ENCODE measurements at regions not wholly inside any gene's neighbourhood (a gene's known extent, or its start where the extent isn't known, plus 50 kb on each side); places are given as distances from the start of the nearest gene placed in this dataset.

DNA sequence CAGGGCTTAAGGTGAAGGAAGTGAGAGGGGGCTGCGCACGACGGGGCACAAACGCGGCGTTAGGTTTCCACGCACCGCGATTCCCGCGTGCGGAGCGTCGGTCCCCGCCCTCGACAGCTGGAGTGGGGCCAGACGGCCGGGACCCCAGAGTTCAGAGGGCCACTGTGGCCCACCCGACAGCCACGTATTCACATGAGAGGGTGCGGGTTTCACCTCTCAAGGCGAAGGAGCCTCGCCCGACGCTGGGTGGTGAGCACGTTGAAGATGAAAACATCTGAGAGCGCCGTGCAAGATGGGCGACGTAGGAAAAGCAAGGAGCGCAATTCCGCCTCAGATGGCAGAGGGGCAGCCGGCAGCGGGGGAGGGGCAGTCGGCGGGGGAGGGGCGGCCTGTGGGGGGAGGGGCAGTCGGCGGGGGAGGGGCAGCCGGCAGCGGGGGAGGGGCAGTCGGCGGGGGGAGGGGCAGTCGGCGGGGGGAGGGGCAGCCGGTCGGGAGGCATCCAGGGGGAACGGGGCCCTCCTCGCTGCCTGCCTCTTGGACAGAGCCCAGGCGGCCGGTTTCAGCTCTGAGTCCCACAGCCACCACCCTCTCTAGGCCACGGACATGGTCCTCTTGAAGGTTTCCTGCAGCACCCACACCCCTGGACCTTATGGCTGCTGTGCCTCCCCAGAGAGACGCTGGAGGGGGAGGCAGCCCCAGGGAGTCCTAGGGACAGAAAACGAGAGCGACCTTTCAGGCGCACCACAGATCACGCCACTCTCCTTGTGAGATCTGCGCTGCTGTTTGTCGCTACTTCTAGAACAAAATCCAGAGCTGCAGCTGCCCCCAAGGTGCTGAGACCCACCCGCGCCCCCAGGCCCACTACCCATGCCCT is 113.7 kb downstream of the DLL1 start:
- no peak for DNase-seq

DNA sequence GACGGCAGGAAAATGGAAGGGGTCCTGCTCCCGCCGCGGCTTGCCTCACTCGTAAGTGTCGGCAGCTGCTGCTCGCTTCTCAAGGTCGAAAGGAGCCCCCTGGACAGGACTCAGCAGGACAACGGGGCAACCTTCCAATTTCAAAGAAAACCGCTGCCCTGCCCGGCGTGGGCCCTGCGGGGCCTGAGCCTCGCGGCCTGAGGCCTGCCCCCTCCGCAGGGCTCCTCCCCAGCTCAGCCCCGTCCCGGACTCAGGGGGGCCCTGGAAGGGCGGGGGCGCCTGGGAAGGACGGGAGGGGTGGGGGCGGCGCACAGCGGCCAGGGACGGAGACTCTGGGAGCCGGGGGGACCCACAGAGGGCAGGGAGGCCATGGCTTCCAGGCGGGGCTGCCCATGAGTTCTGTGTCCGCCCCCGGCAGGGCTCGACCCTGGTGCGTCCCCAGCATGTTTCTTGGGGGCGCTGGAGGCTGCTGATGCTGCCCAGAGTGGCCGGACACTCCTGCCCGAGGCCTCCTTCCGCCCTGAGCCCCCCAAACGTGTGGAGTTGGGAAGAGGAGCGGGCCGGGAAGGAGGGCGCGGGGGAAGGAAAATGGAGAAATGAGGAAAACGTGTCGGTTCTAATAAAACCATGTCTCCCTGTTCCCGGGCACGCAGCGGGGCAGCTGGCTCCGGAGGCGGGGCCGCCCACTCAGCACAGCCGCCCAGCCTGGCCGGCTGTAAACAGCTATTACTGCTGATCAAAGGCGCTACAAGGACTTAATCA is 114.6 kb downstream of the DLL1 start:
- DNase-seq = no peak

DNA sequence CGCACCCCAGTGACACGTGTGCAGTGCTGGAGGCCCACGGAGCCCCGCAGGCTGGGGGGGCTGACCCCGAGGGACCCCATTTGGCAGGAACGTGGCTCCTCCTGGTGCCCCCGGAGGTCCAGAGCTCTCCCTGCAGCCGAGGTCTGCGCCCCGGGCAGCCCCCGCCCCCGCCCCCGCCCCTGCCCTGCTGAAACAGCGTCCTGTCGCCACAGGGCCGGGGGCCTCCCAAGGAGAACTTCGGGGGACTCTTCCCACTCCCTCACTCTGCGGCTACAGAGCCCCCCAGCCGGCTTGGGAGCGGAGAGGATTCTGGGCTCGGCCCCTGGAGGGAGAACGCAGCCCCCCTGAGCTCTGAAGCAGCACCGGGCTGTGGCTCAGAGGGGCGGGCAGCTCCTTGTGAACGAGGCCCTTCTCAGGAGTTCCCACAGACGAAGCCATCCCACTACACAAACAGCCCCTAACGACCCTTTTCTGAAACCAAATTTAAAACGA is 115.2 kb downstream of the DLL1 start:
- no peak for DNase-seq

DNA sequence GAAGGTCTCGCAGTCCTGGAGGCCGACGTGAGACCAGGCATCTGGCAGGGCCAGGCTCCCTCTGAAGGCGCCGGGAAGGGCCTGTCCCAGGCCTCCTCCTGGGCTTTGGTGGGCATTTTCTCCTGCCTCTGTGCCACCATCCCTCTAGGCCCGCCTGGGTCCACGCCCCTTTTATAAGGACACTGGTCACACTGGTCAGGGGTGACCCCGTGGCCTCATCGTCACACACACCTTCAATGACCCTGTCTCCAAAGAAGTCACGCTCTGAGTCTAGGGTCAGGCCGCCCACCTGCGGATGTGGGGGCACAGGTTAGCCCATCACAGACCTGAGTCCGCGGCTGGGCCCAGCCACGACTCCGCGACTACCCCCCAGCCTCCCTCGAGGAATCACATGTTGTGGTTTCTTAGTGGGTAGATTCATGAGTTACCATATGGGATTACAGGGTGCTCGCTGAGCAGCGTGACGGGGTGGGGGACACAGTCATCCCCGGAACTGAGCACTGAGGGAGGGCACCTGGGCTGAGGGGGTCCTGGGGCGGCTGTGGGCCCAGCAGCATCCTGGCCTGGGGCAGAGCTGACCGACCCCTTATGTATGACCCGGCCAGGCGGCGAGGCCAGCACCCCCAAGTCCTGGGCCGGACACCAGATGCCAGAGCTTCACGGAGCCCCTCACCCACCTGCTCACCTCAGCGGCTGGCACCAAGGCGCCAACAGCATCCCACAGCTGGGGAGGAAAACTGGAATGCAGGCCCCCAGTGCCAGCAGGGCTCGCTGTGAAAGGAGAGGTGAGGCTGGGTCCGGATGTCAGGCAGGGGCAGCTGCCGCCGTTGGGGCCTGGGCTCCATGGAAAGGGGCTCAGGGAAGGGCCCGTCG is 115.9 kb downstream of the DLL1 start:
- no peak for DNase-seq

DNA sequence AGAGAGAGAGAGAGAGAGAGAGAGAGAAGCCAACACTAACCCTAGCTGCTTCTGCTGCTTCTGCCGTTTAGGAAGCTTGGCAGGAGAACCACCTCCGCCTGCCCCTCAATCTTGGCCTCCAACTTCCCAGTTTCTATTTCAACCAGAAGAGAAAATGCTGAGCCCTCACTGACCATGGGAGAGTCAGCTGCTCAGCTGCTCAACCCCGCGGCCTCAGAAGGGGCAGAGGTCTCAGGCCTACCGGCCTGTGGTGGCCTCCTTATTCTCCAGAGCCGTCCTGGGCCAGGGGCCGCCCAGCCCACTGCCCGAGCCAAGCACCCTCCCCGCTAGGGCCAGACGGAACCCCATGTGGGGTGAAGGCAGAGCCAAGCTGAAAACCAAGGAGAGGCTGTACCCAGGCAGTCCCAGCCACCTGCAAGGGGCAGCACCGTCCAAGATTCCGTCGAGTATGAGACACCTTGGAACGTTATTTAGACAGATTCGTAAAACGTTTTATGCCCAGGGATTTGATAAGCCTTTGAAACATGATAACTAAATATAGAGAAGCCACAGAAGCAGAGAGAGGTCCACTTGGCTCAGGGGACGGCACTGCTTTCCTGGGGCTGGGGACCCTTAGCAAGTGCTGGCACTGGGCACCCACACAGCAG is 116.6 kb downstream of the DLL1 start:
- no peak for DNase-seq

DNA sequence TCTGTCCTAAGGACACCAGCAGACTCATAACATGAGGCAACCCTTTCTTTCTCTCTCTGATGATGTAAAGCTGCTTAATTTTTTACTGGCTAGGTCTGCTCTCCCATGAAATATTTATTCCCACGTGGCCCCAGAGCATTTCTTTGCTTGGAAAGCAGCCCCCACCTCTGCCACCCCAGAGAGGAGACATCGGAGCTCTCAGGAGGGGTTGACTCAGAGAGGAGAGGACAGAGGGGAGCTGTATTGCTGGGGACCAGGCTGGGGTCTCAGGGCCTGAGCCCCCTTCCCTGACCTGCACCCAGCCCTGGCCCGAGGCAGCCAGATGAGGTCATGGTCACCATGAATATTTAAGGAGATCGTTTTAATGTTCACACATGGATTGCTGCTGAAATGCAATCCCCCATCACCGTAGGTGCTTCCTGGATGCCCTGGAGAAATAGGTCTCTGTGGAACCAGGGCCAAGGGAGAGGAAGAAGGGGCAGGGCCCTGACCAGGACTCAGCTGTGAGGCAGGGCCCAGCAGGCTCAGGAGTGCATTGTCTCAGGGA is 117.5 kb downstream of the DLL1 start:
- DNase-seq = no peak

DNA sequence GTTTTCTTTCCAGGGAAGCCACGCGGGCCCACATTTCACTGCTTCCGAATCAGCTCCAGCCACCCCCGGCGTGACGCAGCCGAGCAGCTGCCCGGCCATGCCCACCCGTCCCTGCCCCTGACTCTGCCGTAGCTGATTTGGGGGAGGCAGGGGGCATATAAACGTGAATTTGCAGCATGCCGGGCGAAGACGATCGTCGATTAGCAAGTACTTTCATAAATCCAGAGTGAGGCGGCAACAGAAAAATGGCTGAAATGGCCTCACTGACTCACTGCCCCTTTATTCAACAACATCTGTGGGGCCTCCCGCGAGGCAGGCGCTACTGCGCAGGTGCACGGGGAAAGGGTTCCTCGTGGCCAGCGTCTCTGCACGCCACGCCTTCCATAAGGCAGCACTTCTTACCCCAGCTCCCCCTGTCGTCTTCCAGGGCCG is 118.0 kb downstream of the DLL1 start:
- no peak for DNase-seq

DNA sequence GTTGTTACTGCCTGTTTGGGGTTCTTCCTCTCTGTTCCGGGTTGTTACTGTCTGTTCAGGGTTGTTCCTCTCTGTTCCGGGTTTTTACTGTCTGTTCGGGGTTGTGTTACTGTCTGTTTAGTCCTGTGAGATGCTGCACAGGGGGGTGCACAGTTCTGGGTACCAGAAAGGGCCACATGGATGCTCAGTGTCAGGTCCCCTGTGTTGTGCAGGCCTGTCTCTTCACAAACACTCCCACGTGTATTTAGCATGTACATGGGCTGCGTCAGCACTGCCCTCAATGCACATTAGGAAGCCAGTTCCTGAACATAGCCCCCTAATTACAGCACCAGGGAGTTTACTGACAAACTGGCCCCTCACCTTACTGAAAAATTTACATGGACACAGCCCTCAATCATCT is 118.5 kb downstream of the DLL1 start:
- DNase-seq = no peak

DNA sequence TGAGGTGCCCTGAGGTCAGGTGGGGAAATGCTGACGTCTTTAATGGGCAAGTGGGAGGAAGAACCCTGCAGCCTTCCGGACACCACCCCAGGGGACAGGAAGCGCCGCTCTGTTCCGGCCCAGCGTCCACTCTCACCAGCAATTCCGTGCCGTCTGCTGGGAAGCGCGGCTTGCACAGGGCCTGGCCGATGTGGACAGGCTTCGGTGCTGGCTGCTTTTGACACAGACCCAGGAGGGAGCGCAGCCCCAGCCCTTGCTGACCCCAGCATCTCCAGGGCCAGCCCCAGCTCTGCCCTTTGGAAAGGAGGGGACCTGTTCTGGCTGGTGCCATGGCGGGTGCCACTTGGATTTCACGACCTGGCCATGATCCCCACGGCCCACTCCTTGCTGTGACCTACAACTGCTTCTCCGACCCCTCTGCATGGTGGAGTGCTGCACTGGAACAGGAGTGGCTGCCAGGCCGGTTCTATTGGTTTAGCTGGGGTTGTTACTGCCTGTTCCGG is 123.2 kb downstream of the DLL1 start:
- no peak for DNase-seq

DNA sequence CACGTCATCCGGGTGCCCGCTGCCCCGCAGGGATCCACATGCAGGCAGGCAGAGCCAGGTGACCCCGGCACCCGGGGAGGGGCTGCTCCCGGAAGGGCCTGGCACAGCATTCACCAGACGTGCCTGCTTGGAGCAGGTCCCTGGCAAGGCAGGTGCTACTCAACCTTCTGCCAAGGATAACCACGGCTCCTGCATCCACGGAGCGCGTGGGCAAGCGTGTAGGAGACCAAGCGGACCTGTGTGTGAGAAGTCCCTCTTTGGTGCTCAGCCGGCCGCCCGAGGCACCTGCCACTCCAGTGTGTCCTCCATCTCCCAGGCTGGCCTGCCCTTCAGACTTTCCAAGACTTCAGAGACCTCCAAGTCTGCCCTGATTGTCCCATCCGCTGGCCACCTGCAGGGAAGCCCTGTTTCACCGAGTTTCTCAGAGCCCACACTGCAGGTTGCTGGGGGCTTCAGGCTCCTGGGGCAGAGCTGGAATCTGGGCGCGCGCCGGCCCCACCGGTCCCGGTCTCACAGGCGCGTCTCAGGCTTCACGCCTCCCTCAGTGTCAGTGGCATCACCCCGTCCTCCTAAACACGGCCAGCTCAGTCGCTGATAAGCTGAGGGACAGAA is 124.3 kb downstream of the DLL1 start:
- DNase-seq = no peak

DNA sequence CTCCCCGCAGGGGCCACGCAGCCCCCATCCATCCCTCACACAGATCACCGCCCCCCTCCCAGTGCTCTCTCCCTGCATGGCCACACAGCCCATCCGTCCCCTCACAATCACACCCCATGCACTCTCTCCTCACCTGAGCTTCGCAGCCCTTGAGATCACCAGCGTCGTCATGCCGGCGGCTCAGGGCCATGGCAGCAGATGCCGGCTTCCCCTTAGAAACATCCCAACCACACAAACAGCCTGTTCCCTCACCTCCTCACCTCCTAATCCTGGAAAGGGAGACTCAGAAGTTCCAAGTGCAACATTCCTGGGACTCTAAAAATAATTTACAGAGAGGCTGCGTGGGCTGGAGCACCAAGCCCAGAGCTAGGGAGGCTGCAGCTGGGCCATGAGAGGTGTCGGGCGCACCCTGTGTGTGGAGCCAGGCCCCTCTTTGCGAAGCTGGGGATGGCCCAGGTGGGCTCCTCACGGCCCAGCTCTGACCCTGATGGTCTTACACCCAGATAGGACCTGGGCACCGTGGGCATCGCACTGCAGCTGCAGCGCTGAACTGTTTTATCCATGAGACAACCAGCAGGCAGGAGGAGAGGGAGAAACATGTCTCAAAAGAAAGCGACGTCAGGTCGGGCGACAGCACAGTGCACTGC is 125.3 kb downstream of the DLL1 start:
- DNase-seq = no peak

DNA sequence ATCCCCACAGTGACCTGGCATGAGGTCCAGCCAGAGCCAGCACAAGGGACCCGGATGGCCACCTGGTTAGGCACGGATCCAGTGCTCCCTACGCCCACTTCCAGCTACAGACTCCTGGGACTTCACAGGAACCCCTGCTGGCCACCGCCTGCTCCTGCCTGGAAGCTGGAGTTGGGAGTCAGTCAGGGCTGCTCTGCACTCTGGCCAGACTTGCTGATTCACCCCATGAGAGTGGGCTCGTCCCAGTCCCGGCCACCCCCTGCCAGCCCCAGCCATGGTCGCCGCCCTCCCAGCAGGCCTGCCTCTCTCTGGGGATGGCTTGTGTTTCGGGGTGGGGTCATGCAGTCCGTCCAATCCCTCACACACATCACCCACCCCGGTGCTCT is 125.8 kb downstream of the DLL1 start:
- no peak for DNase-seq

DNA sequence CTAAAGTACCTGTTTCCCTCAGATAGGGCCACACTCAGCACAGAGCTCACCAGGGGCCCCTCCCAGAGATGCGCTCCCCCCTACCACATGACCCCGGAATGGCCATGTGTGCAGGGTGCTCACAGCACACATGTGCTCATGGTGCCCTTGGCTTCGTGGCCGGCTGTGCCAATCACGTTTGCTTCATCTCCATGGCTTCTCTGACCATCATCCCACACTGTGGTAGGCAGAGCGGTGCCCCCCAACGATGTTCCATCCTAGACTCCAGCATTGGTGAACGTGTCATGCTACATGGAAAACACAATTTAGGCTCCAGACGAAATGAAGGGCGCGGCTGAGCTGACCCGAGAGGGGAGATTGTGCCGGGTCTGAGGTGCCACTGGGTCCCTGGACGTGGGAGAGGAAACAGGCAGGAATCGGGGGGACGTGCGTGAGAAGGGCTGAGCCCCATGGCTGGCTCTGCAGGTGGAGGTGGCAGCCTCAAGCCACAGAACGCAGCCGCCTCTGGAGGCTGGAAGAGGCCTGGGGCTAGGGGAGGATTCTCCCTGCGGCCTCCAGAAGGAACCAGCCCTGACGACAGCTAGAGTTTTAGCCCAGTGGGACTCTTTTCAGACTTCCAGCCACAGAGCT is 126.5 kb downstream of the DLL1 start:
- DNase-seq = no peak

DNA sequence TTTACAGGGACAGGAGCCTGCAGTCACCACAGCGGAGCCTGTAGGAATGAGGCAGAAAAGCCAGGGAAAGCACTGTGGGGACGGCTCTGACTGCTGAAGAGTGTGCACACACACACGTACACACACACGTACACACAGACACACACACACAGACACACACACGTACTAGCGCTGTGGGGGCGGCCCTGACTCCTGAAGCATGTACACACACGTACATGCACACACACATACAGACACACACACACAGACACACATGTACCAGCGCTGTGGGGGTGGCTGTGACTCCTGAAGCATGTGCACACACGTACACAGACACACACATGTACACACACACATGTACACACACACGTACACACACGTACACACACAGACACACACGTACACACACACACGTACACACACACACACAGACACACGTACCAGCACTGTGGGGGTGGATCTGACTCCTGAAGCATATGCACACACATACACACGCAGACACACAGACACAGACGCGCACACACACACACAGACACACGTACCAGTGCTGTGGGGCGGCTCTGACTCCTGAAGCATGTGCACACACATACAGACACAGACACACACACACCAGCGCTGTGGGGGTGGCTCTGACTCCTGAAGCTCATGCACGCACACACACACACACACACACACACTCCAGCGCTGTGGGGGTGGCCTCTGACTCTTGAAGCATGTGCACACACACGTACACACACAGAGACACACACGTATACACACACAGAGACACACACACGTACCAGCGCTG is 127.3 kb downstream of the DLL1 start:
- DNase-seq = no peak

DNA sequence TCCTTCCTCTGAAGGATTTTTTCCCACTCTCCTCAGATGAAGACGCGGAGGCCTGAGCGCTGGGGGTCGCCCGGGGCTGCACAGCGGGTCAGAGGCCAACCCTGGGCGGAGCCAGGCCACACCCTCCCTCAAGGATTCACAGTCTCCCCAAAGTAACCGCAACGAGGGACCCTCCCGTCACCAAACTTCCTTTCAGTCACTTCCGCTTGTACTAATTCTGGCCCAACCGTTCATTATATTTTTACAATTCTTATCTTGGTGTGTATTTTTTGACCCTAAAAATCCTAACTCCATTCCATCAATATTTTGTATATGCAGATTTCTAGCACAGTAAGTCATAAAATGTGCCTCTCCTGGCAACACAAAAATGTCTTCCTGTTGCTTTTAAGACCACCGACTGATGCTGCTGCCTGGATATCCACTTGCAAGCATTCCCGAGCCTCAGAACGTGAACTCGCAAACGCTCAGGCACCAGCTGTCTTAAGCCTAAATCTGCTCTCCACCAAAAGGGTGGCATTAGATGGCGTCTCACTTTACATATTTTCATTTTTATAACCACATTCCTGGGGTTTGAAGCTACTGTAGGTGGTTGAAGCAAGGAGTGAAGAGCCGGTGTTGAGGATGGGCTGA is 128.0 kb downstream of the DLL1 start:
- no peak for DNase-seq

DNA sequence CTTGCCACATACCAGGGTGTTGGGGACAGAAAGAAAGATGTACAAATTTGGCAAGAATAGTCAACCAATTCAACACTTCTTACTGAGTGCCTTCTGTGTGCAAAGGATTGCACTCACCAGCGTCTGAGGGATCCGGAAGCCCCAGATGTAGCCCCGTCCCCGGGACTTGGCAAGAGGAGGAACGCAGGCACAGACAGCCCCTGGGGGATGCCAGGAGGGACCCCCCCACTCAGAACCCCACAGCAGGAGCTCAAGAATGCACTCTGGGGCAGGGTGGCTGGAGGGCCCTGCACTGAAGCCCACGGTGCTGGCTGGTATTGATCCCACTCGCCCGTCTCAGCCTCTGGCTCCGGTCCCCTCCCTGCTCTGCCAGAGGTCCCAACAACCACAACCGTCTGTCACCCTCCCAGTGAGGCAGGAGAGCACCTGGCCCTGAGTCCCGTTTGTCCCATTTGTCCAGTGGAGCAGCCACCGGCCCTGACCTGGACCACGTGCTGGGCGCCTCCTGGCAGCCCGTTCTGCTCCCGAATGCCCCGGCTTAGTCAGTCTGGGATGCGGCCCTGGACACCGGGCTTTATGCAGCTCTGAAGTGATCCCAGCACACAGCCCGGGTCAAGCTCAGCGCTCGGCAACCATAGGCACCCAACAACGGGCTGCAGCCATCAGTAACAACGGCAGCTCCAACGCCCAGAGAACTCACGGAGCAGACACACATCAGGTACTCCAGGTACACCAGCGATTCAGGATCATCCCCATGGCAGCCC is 128.7 kb downstream of the DLL1 start:
- no peak for DNase-seq

DNA sequence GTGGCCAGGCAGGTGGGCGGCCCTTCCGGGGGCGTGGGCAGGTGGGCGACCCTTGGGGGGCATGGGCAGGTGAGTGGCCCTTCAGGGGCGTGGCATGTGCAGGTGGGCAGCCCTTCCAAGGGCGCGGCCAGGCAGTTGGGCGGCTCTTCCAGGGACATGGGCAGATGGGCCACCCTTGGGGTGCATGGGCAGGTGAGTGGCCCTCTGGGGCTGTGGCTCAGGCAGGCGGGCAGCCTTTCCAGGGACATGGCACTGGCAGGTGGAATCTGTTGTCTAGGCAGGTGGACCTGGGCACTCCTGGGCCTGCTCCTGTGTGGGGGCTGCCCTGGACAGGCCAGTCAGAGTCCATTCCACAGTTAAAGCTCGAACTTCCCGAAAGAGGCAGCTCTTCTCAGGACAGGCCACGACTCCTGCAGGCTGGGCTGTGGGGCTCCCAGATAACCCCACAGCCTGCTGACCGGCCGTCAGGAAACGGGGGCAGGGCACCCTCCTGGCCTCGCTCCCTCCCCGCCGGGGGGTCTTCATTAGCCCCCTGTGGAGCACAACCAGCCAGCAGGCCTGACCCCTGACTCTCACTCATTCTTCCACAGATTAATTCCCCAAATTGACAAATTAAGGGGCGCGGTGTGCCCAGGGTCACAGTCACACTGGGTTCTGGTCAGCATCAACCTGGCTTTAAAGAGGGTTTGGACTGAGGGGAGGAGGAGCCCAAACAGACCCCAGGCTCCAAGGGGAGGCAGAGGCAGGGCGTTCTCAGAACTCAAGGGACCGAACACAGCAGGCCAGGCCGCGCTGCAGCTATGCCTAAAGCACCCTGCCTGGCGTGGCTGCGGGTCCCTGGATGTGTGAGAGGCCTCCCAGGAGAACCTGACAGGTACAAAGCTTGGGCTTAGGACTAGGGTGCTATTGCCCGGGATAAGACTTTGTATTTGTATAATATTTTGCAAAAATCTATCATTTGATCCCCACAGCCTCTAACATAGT is 130.0 kb downstream of the DLL1 start:
- no peak for DNase-seq

Data from stimulated activated CD4-positive, alpha-beta T cell treated with anti-CD3 and anti-CD28 coated beads, Interleukin-4, amount 100 ng/mL, for 4 hours (primary cell).